ENCODE measurements at regions not wholly inside any gene's neighbourhood (a gene's known extent, or its start where the extent isn't known, plus 50 kb on each side); places are given as distances from the start of the nearest gene placed in this dataset.

DNA sequence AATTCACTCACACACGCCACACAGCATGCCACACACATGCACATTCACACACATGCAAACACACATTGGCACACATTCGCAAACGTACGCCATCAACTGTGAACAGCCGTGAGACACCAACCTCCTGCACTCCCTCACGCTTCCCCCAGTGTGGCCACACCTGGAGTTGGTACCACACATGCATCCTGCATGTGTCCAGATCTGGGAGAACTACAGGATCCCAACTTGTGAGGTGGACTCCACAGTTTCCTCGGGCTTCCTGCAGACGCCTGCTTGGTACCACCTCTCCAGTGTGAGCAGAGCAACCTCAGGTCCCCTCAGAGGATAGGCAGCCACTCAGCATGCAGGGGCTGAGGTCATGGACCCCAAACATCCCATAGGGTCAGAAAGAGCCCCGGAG lies 239.0 kb downstream of the EIPR1 start:
- intact Hi-C loops (cut with DNase I): no loop called here
- no peak for DNase-seq (ENCODE audit: low spot score)

DNA sequence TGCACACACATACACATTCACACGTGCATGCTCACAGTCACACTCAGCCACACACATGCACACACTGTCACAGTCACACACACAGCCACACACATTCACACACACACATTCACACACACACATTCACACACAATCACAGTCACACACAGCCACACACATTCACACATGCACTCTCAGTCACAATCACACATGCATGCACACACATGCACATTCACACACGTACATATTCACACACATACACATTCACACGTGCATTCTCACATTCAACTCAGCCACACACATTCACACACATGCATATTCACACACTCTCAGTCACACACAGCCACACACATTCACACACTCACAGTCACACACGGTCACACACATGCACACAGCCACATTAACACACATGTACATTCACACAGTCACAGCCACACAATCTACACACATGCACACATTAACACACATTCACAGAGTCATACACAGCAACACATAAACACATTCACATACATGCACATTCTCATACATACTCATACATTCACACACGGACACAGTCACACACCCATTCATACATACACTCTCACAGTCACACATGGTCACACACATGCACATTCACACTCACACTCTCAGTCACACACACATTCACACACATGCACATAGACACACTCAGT lies 239.8 kb downstream of the EIPR1 start:
- DNase-seq (ENCODE audit: low spot score): no peak
- intact Hi-C loops (cut with DNase I): no loop called here

- no peak for DNase-seq (ENCODE audit: low spot score)
- intact Hi-C loops (cut with DNase I): no loop called here
Measured at GRCh38 chr2:3135676-3136075, 241.9 kb downstream of the EIPR1 start.

DNA sequence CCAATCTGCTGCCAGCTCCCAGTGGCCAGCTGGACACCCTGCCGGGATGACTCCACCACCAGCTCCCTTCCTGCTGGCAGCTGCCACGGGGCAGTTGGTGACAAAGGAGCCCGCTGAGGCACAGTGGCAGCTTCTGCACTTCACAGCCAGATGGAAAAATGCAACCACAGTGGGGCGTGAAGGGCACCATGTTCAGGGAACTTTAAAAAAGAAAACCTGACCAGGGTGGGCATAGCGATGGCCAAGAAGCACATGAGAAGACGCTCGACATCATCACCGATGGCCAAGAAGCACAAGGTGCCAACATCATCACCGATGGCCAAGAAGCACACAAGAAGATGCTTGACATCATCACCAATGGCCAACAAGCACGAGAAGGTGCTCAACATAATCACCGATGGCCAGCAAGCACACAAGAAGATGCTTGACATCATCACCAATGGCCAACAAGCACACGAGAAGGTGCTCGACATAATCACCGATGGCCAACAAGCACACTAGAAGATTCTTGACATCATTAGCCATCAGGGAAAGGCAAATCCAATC lies 243.5 kb downstream of the EIPR1 start:
- intact Hi-C loops (cut with DNase I): no loop called here
- DNase-seq (ENCODE audit: low spot score): no peak

DNA sequence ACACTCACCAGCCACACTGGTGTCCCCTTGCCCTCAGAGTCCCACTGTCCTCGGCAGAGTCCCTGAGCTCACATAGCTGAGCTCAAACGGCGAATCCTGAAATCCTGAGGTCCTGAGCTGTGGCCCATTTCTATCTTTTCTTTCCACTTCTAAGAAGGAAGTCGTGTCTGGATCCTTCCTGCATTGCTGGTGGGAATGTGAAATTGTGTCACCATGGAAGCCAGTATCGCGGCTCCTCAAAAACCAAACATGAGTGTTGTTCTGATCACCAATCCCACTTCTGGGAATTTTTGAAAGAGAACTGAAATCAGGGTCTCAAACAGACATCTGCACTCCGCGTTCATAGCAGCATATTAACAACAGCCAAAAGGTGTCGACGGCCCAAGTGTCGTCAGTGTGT lies 244.7 kb downstream of the EIPR1 start:
- intact Hi-C loops (cut with DNase I): no loop called here
- no peak for DNase-seq (ENCODE audit: low spot score)

DNA sequence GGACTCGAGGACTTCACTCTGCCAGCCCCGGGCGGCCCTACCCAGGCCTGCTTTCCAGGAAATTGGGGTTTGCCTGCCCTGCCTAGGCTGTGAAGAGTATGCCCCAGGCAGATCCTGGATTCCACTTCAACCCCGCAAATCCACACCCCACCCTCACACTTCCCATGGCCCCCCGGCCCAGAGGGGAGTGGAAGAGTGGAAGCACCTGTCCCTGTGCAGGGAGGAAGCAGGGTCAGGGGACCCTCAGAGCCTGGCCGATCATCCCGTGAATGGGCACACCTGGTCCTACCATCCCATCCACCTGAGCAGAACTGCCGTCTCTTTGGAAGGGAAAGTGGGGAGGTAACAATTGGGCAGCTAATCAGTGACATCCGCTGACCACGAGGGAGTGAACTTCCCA lies 245.2 kb downstream of the EIPR1 start:
- no peak for DNase-seq (ENCODE audit: low spot score)
- intact Hi-C loops (cut with DNase I): no loop called here

- no peak for DNase-seq (ENCODE audit: low spot score)
- intact Hi-C loops (cut with DNase I): no loop called here
Measured at GRCh38 chr2:3131636-3132326, 245.8 kb downstream of the EIPR1 start.

DNA sequence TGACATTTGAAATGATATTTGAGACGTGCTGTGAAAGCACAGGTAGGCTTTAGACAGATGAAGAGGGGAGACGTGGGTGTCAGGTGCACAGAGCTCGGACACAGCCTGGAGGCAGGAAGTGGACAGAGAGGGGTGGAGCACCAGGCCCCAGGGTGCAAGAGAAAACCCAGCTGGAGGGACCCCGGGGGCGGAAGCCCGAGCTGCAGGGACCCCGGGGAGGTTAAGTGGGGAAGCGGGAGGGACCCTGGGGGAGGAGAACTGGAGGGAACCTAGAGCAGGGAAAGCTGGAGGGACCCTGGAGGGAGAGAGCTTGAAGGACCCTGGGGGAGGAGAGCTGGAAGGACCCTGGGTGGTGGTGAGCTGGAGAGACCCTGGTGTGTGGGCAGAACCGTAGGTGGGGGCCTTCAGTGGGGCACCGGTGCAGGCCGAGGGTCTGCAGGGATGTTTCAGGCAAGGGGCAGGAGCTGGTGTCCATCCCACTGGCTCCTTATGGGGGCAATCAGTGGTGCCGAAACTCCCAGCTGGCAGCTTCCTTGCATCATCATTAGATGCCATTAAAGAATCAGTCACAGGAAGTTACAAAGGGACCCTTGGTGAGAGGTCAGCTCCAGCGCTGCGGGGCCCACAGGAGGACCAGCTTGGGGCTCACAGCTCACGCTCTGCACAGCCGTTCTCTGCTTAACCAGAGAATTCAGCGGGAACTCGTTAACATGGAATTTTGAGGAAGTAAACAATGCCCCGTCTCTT lies 246.6 kb downstream of the EIPR1 start:
- no peak for DNase-seq (ENCODE audit: low spot score)
- intact Hi-C loops (cut with DNase I): no loop called here

GRCh38 chr2:3130444-3130843 lies 247.2 kb downstream of the EIPR1 start:
- DNase-seq (ENCODE audit: low spot score): no peak
- intact Hi-C loops (cut with DNase I): no loop called here

GRCh38 chr2:3129867-3130266 lies 247.8 kb downstream of the EIPR1 start:
- intact Hi-C loops (cut with DNase I): no loop called here
- DNase-seq (ENCODE audit: low spot score): no peak

- no peak for DNase-seq (ENCODE audit: low spot score)
- intact Hi-C loops (cut with DNase I): no loop called here
Measured at GRCh38 chr2:3128786-3129185, 248.8 kb downstream of the EIPR1 start.

DNA sequence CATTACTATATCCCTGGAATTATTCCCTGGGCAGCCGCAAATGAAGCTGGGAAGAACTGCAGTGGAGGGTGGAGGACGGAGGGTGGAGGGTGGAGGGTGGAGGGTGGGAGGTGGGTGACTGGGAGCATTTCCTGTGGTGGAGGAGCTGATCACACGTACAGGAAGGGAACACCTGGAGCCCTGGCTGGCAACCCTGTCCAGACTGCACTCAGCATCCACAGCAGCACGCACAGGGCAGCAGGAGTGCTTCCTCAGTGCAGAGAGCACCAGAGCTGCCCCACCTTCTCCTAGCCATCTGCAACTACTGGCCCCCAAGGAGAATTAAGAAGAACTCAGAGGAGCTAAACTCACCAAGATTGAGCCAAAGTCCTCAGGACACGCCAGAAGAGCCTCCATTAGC lies 249.9 kb downstream of the EIPR1 start:
- no peak for DNase-seq (ENCODE audit: low spot score)
- intact Hi-C loops (cut with DNase I): no loop called here

GRCh38 chr2:3126911-3127621 lies 250.6 kb downstream of the EIPR1 start:
- intact Hi-C loops (cut with DNase I): no loop called here
- no peak for DNase-seq (ENCODE audit: low spot score)

DNA sequence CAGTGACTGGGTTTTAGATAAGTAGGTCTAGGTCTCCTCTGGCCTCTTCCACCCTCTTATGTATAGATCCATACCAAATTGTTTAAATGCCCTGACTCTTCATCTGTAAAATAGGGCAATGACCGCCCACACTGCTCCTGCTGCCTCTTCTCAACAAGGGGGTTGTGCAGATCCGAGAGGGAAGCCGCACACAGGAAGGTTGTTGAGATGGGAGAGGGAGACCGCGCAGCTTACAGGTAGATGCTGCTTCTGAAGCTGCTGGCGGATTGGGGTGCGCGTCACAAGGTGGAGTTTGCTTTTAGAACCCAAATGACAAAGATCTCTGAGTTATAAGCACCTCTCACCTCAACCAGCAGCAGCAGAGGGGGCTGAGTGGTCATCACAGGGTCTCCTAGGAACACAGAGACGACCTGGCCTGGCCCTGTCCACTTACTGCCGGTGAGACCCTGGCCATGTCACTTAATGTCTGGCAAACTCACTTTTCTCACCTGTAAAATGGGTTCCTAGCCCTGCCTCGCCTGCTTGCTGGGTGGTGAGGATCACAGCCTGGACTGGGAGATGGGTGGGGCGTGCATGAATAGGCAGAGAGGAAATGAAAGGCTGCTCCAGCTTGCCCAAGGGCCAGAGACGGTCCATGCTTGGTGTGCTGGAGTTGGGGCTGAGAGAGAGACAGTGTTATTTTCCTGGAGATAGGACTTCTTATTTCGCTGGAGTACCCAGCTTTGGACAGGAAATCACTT lies 251.3 kb downstream of the EIPR1 start:
- intact Hi-C loops (cut with DNase I): no loop called here
- no peak for DNase-seq (ENCODE audit: low spot score)

GRCh38 chr2:3125761-3126130 lies 251.9 kb downstream of the EIPR1 start:
- intact Hi-C loops (cut with DNase I): no loop called here

DNA sequence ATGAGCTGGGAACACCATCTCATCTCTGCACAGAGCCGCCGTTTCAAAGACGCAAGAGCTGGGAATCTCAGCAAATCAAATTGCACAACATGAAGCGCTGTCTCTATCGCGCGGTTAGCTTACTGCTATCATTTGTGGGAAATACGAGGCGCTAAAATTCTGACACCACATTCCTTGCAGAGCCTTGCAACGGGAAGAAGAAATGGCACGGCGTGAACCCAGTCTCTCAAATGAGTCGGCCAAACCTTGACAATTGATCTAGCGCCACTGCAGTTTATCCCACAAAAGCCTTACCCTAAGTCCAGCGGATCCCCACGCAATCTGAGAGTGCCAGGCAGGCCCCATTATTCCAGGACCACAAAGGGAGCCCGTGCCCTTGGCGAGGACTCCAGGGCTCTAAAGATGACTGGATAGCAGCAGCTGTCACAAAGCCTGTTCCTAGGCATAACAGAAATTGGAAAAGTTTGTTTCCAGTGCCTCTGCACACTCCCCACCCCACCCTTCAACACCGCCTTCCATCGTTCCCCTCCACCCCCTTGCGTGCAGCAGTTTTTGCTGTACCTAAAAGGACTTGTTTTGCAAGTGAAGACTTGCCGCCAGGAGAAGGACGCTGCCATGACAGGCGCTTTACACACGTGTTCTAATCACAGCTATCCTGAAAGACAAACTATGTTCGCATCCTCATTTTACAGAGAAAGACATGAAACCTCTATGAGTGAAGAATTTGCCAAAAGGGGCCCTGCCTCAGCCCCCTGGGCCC lies 252.4 kb downstream of the EIPR1 start:
- intact Hi-C loops (cut with DNase I): no loop called here
- DNase-seq (ENCODE audit: low spot score): peak; percentile 70

More at GRCh38 chr2:3125761-3126130, 251.9 kb downstream of the EIPR1 start:
- no peak for DNase-seq (ENCODE audit: low spot score)

DNA sequence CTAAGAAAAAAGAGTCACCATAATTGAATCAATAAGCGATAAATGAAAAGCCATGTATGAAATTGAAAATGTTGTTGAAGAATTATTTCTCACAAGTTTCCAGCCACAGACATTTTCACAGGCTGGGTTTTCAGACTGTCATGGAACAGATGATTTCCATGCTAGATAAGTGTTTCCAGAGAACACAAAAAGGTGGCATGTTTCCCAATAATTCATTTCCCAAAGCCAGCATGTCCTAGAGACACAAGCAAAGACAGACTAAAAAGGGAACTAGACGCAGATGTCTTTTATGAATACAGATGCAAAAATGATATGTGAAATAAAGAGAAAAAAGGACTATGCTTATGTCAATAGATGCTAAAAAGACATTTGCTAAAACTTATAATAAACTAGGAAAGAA lies 255.1 kb downstream of the EIPR1 start:
- intact Hi-C loops (cut with DNase I): no loop called here
- DNase-seq (ENCODE audit: low spot score): no peak

- intact Hi-C loops (cut with DNase I): no loop called here
- DNase-seq (ENCODE audit: low spot score): no peak
Measured at GRCh38 chr2:3121601-3122000, 256.0 kb downstream of the EIPR1 start.

Measured in cardiac septum (tissue), 1 donor.